ENCODE measurements at regions not wholly inside any gene's neighbourhood (a gene's known extent, or its start where the extent isn't known, plus 50 kb on each side); places are given as distances from the start of the nearest gene placed in this dataset.

GRCh38 chr7:156031679-156032478 is 219.6 kb upstream of the SHH start:
- H3K27ac ChIP-seq (ENCODE audit: low read length), result no peak overlapping the region

GRCh38 chr7:156029460-156030007 is 217.3 kb upstream of the SHH start:
- no CpG with 5 or more reads among the region's 12 CpGs for WGBS (ENCODE audit: insufficient coverage, low lambda C conversion rate)
- H3K27ac ChIP-seq (ENCODE audit: low read length), result no peak overlapping the region
- DNase-seq, result no peak

More at GRCh38 chr7:156031679-156032478, 219.6 kb upstream of the SHH start:
- H3K27me3 ChIP-seq (ENCODE audit: control insufficient read depth, insufficient read depth, low read length), result no peaks in the 10 kb centered on the region
- H3K36me3 ChIP-seq (ENCODE audit: control insufficient read depth, insufficient read depth, low read length), result no peaks in the 10 kb centered on the region
- 100% methylated on average over 1 of the region's 7 CpGs for WGBS (ENCODE audit: insufficient coverage, low lambda C conversion rate)
- H3K9me3 ChIP-seq (ENCODE audit: control insufficient read depth, low read depth, low read length), result no peaks in the 10 kb centered on the region
- DNase-seq, result no peak
- no peaks in the 10 kb centered on the region for H3K4me1 ChIP-seq (ENCODE audit: control insufficient read depth, insufficient read depth, low read length)
- H3K4me3 ChIP-seq (ENCODE audit: low read length), result no peak overlapping the region

GRCh38 chr7:156028521-156028920 is 216.3 kb upstream of the SHH start:
- no CpG with 5 or more reads among the region's 11 CpGs for WGBS (ENCODE audit: insufficient coverage, low lambda C conversion rate)
- Histone ChIP-seq H3K27me3 (ENCODE audit: control insufficient read depth, insufficient read depth, low read length) (no peaks in the 10 kb centered on the region), H3K36me3 (ENCODE audit: control insufficient read depth, insufficient read depth, low read length) (no peaks in the 10 kb centered on the region), H3K9me3 (ENCODE audit: control insufficient read depth, low read depth, low read length) (no peaks in the 10 kb centered on the region), H3K4me3 (ENCODE audit: low read length) (no peak overlapping the region), H3K4me1 (ENCODE audit: control insufficient read depth, insufficient read depth, low read length) (no peaks in the 10 kb centered on the region), H3K27ac (ENCODE audit: low read length) (no peak overlapping the region)
- no peak for DNase-seq

More at GRCh38 chr7:156029460-156030007, 217.3 kb upstream of the SHH start:
- H3K9me3 ChIP-seq (ENCODE audit: control insufficient read depth, low read depth, low read length), result no peaks in the 10 kb centered on the region
- no peaks in the 10 kb centered on the region for H3K4me1 ChIP-seq (ENCODE audit: control insufficient read depth, insufficient read depth, low read length)
- no peaks in the 10 kb centered on the region for H3K27me3 ChIP-seq (ENCODE audit: control insufficient read depth, insufficient read depth, low read length)
- no peaks in the 10 kb centered on the region for H3K36me3 ChIP-seq (ENCODE audit: control insufficient read depth, insufficient read depth, low read length)
- H3K4me3 ChIP-seq (ENCODE audit: low read length), result no peak overlapping the region

GRCh38 chr7:156027821-156028220 is 215.6 kb upstream of the SHH start:
- no peak overlapping the region for H3K27ac ChIP-seq (ENCODE audit: low read length)
- 0% methylated on average over 1 of the region's 6 CpGs for WGBS (ENCODE audit: insufficient coverage, low lambda C conversion rate)
- H3K4me1 ChIP-seq (ENCODE audit: control insufficient read depth, insufficient read depth, low read length), result no peaks in the 10 kb centered on the region
- H3K4me3 ChIP-seq (ENCODE audit: low read length), result no peak overlapping the region
- no peaks in the 10 kb centered on the region for H3K9me3 ChIP-seq (ENCODE audit: control insufficient read depth, low read depth, low read length)
- no peaks in the 10 kb centered on the region for H3K27me3 ChIP-seq (ENCODE audit: control insufficient read depth, insufficient read depth, low read length)
- H3K36me3 ChIP-seq (ENCODE audit: control insufficient read depth, insufficient read depth, low read length), result no peaks in the 10 kb centered on the region
- no peak for DNase-seq

GRCh38 chr7:156026603-156027002 is 214.3 kb upstream of the SHH start:
- no CpG with 5 or more reads among the region's 12 CpGs for WGBS (ENCODE audit: insufficient coverage, low lambda C conversion rate)
- no peak overlapping the region for H3K27ac ChIP-seq (ENCODE audit: low read length)
- H3K27me3 ChIP-seq (ENCODE audit: control insufficient read depth, insufficient read depth, low read length), result no peaks in the 10 kb centered on the region
- H3K4me1 ChIP-seq (ENCODE audit: control insufficient read depth, insufficient read depth, low read length), result no peaks in the 10 kb centered on the region
- no peaks in the 10 kb centered on the region for H3K9me3 ChIP-seq (ENCODE audit: control insufficient read depth, low read depth, low read length)
- H3K4me3 ChIP-seq (ENCODE audit: low read length), result no peak overlapping the region
- no peaks in the 10 kb centered on the region for H3K36me3 ChIP-seq (ENCODE audit: control insufficient read depth, insufficient read depth, low read length)
- DNase-seq, result no peak

- H3K4me1 ChIP-seq (ENCODE audit: control insufficient read depth, insufficient read depth, low read length), result no peaks in the 10 kb centered on the region
- H3K27ac ChIP-seq (ENCODE audit: low read length), result no peak overlapping the region
- no peaks in the 10 kb centered on the region for H3K9me3 ChIP-seq (ENCODE audit: control insufficient read depth, low read depth, low read length)
- no peak for DNase-seq
- no CpG with 5 or more reads among the region's 10 CpGs for WGBS (ENCODE audit: insufficient coverage, low lambda C conversion rate)
- no peaks in the 10 kb centered on the region for H3K27me3 ChIP-seq (ENCODE audit: control insufficient read depth, insufficient read depth, low read length)
- H3K36me3 ChIP-seq (ENCODE audit: control insufficient read depth, insufficient read depth, low read length), result no peaks in the 10 kb centered on the region
- H3K4me3 ChIP-seq (ENCODE audit: low read length), result no peak overlapping the region
Observed at GRCh38 chr7:156026076-156026600, 213.9 kb upstream of the SHH start.

- H3K27me3 ChIP-seq (ENCODE audit: control insufficient read depth, insufficient read depth, low read length), result no peaks in the 10 kb centered on the region
- H3K4me1 ChIP-seq (ENCODE audit: control insufficient read depth, insufficient read depth, low read length), result no peaks in the 10 kb centered on the region
- no peak overlapping the region for H3K4me3 ChIP-seq (ENCODE audit: low read length)
- WGBS (ENCODE audit: insufficient coverage, low lambda C conversion rate), result no CpG with 5 or more reads among the region's 6 CpGs
- H3K36me3 ChIP-seq (ENCODE audit: control insufficient read depth, insufficient read depth, low read length), result no peaks in the 10 kb centered on the region
- no peak for DNase-seq
- no peaks in the 10 kb centered on the region for H3K9me3 ChIP-seq (ENCODE audit: control insufficient read depth, low read depth, low read length)
- H3K27ac ChIP-seq (ENCODE audit: low read length), result no peak overlapping the region
Observed at GRCh38 chr7:156025675-156026074, 213.4 kb upstream of the SHH start.

GRCh38 chr7:156024201-156024600 is 211.9 kb upstream of the SHH start:
- Histone ChIP-seq H3K9me3 (ENCODE audit: control insufficient read depth, low read depth, low read length) (no peaks in the 10 kb centered on the region), H3K4me3 (ENCODE audit: low read length) (no peak overlapping the region), H3K4me1 (ENCODE audit: control insufficient read depth, insufficient read depth, low read length) (no peaks in the 10 kb centered on the region), H3K27me3 (ENCODE audit: control insufficient read depth, insufficient read depth, low read length) (no peaks in the 10 kb centered on the region), H3K36me3 (ENCODE audit: control insufficient read depth, insufficient read depth, low read length) (no peaks in the 10 kb centered on the region), H3K27ac (ENCODE audit: low read length) (no peak overlapping the region)
- DNase-seq, result no peak
- WGBS (ENCODE audit: insufficient coverage, low lambda C conversion rate), result 100% methylated on average over 1 of the region's 7 CpGs

GRCh38 chr7:156022483-156023459 is 210.5 kb upstream of the SHH start:
- WGBS (ENCODE audit: insufficient coverage, low lambda C conversion rate), result no CpG with 5 or more reads among the region's 26 CpGs
- DNase-seq, result no peak
- H3K9me3 ChIP-seq (ENCODE audit: control insufficient read depth, low read depth, low read length), result no peaks in the 10 kb centered on the region
- no peak overlapping the region for H3K27ac ChIP-seq (ENCODE audit: low read length)
- no peaks in the 10 kb centered on the region for H3K4me1 ChIP-seq (ENCODE audit: control insufficient read depth, insufficient read depth, low read length)
- no peaks in the 10 kb centered on the region for H3K36me3 ChIP-seq (ENCODE audit: control insufficient read depth, insufficient read depth, low read length)
- no peaks in the 10 kb centered on the region for H3K27me3 ChIP-seq (ENCODE audit: control insufficient read depth, insufficient read depth, low read length)
- H3K4me3 ChIP-seq (ENCODE audit: low read length), result no peak overlapping the region

GRCh38 chr7:156021471-156021870 is 209.2 kb upstream of the SHH start:
- Histone ChIP-seq H3K4me1 (ENCODE audit: control insufficient read depth, insufficient read depth, low read length) (no peaks in the 10 kb centered on the region), H3K27ac (ENCODE audit: low read length) (no peak overlapping the region), H3K36me3 (ENCODE audit: control insufficient read depth, insufficient read depth, low read length) (no peaks in the 10 kb centered on the region), H3K9me3 (ENCODE audit: control insufficient read depth, low read depth, low read length) (no peaks in the 10 kb centered on the region), H3K4me3 (ENCODE audit: low read length) (no peak overlapping the region), H3K27me3 (ENCODE audit: control insufficient read depth, insufficient read depth, low read length) (no peaks in the 10 kb centered on the region)
- no peak for DNase-seq
- WGBS (ENCODE audit: insufficient coverage, low lambda C conversion rate), result no CpG with 5 or more reads among the region's 9 CpGs
